GM12875 (cell line): ENCODE measurements at regions not wholly inside any gene's neighbourhood (a gene's known extent, or its start where the extent isn't known, plus 50 kb on each side); places are given as distances from the start of the nearest gene placed in this dataset.

ENCODE experiments used
- H3K4me3 ChIP-seq: one replicate; pipeline ENCODE4 v1.5.1; 2011; ENCODE audit warnings: low read depth, low read length, control low read depth
- CTCF ChIP-seq: IDR thresholded peaks from 2 replicates; pipeline ENCODE4 v1.5.1; 2011; ENCODE audit warnings: low read depth, mild to moderate bottlenecking, control low read depth, inconsistent platforms, low read length, moderate library complexity, borderline replicate concordance; ENCODE audit not compliant: insufficient read depth

- no peak for TF ChIP-seq CTCF
- H3K4me3 ChIP-seq, result no peak overlapping the region
Observed at GRCh38 chrX:5640071-5640470, 588.6 kb downstream of the NLGN4X start.

GRCh38 chrX:5638572-5638971 lies 590.1 kb downstream of the NLGN4X start:
- H3K4me3 ChIP-seq, result no peak overlapping the region
- no peak for TF ChIP-seq CTCF

DNA sequence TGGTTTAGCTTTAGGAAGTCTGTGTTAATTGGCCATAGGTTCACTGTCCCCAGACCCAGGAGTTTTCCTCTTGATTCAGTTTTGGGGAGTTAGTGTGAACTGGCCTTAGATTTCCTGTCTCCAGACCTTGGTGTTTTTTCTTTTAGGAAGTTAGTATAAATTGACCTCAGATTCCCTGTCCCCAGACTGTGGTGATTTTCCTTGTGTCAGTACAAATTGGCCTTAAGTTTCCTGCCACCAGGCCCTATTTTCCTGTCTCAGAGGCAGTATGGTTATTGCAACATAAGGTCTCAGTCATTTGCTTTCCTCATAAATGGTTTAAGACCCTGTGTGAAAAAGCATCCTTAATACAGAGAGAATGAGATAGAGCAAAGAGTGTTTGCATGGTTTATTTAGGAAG lies 595.8 kb downstream of the NLGN4X start:
- no peak overlapping the region for H3K4me3 ChIP-seq
- TF ChIP-seq CTCF, result no peak

GRCh38 chrX:5632061-5632614 lies 596.5 kb downstream of the NLGN4X start:
- no peak overlapping the region for H3K4me3 ChIP-seq
- no peak for TF ChIP-seq CTCF

GRCh38 chrX:5617666-5618065 lies 611.0 kb downstream of the NLGN4X start:
- no peak for TF ChIP-seq CTCF

DNA sequence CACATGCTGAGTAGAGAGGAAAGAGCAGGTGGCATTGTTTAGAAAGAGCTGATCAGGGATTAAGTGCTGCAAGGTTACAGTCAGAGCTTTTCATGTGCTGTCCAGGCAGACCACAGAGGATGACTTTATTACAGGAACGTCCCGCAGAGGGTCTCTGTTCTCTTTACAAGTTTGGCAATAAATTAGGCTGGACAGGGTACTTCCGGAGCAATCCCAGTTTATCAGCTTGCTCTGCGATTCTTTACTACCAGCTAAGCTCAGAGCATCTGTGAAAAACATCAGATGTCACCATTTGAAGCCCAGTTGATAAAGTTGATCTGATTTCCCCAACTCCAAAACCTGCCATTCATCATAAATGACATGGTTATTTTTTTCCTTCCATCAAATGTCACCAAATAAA lies 633.1 kb downstream of the NLGN4X start:
- TF ChIP-seq CTCF, result no peak
- H3K4me3 ChIP-seq, result no peak overlapping the region

More at GRCh38 chrX:5617666-5618065, 611.0 kb downstream of the NLGN4X start:
- H3K4me3 ChIP-seq, result no peak overlapping the region

DNA sequence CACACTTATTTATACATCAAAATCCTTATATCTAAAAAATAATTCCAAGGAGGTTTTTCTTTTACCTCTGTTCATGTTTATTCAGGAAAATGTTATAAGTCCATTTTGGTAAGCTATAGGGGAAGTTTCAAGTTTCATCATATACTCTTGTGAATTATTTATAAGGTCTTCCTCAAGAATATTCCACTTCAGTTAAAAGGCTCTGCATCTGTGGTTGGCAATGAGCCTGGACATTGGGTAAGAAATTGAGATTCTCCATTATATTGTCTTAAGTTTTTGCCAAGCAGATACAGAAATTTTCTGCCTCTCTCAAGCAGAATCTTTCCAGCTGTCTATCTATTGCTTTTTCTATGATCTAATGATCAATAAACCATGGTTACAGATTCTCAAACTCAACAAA lies 641.9 kb downstream of the NLGN4X start:
- no peak for TF ChIP-seq CTCF
- H3K4me3 ChIP-seq, result no peak overlapping the region
